ENCODE measurements at regions not wholly inside any gene's neighbourhood (a gene's known extent, or its start where the extent isn't known, plus 50 kb on each side); places are given as distances from the start of the nearest gene placed in this dataset.

DNA sequence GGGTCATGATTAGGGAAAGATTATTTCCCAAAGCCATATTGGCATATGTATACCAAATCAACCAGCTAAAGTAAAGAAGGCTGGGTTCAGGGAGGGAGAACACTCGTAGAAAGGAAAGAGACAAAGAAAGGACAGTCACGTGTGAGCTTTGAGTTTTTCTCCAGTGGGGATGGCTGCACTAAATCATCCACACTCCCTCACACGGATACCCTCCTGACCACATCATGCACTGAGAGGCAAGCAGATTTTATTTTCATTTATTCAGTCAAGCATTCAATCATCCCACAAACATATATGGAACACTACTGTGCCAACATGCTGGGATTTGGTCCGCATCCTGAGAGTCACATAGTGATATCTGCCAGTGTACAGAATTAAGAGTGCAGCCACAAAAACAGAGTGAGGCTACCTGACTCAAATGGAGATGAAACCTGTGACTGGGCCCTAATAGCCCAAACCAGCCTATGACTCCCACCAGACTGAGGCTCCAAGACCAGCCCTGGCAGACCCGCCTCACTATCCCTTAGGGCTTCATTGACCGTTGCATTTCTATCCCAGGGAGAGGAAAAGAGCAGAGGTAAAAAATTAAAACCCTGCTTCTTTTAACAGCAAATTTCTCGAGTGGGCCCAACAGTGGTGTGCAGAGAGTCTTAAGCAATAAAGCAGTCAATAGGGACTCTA lies 155.9 kb downstream of the BARHL2 start:
- H3K27ac Mint-ChIP-seq = no peak overlapping the region
- no peak overlapping the region for H2BK5ac ChIP-seq (ENCODE audit: insufficient read length, low read length)
- H2BK12ac ChIP-seq (ENCODE audit: insufficient read length, low read depth, low read length) = no peak overlapping the region
- H2BK20ac ChIP-seq (ENCODE audit: low read depth, low read length, poor library complexity, severe bottlenecking) = no peak overlapping the region
- no peaks in the 10 kb centered on the region for H3K79me1 ChIP-seq (ENCODE audit: insufficient read depth, low read depth, low read length, poor library complexity, severe bottlenecking)
- TF ChIP-seq, protein P1, sequence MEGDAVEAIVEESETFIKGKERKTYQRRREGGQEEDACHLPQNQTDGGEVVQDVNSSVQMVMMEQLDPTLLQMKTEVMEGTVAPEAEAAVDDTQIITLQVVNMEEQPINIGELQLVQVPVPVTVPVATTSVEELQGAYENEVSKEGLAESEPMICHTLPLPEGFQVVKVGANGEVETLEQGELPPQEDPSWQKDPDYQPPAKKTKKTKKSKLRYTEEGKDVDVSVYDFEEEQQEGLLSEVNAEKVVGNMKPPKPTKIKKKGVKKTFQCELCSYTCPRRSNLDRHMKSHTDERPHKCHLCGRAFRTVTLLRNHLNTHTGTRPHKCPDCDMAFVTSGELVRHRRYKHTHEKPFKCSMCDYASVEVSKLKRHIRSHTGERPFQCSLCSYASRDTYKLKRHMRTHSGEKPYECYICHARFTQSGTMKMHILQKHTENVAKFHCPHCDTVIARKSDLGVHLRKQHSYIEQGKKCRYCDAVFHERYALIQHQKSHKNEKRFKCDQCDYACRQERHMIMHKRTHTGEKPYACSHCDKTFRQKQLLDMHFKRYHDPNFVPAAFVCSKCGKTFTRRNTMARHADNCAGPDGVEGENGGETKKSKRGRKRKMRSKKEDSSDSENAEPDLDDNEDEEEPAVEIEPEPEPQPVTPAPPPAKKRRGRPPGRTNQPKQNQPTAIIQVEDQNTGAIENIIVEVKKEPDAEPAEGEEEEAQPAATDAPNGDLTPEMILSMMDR (conservative IDR thresholded peaks at IDR 0.05) = no peak
- H2BK120ac ChIP-seq (ENCODE audit: low read depth, low read length, poor library complexity, severe bottlenecking) = no peak overlapping the region
- H3K9me3 Mint-ChIP-seq = no peaks in the 10 kb centered on the region; a peak in 1 of 5 replicates
- H3K4me2 ChIP-seq (ENCODE audit: insufficient read depth, insufficient read length, low read length) = peak overlapping the region; percentile 9
- H2AFZ ChIP-seq (ENCODE audit: low read length) = no peak overlapping the region
- no peaks in the 10 kb centered on the region for H3K9me3 ChIP-seq (ENCODE audit: control insufficient read depth, low read depth, low read length)
- H3K27me3 Mint-ChIP-seq (ENCODE audit: low read depth) = peaks cover 86% of the 10 kb centered on the region
- H4K5ac ChIP-seq (ENCODE audit: insufficient read length, low read depth, low read length) = no peak overlapping the region
- no peak overlapping the region for H3K23ac ChIP-seq (ENCODE audit: insufficient read length, low read depth, low read length)
- no peak overlapping the region for H3K27ac ChIP-seq (ENCODE audit: insufficient read length, low read depth, low read length)
- H2BK15ac ChIP-seq (ENCODE audit: low read depth, low read length) = no peak overlapping the region
- H3T11ph ChIP-seq (ENCODE audit: low read length) = no peak overlapping the region
- peak overlapping the region in 1 of 2 experiments; percentile 61; a peak in 1 of 5 replicates for H3K4me3 Mint-ChIP-seq
- no peak overlapping the region for H3K18ac ChIP-seq (ENCODE audit: insufficient read length, low read depth, low read length)
- no peak overlapping the region for H3K4ac ChIP-seq (ENCODE audit: low read depth, low read length)
- peaks cover 52 to 56% of the 10 kb centered on the region in 2 experiments for H3K4me1 Mint-ChIP-seq
- no peaks in the 10 kb centered on the region for H4K20me1 ChIP-seq (ENCODE audit: control insufficient read depth, insufficient read depth, insufficient read length)
- no peak overlapping the region for H4K91ac ChIP-seq (ENCODE audit: insufficient read length, low read depth, low read length)
- no peak overlapping the region for H2AK5ac ChIP-seq (ENCODE audit: insufficient read length, low read length)
- no peak overlapping the region for H4K8ac ChIP-seq (replicated peaks; ENCODE audit: insufficient read length, low read depth, low read length)
- H3K14ac ChIP-seq (ENCODE audit: insufficient read depth, low read length) = no peak overlapping the region
- no peak overlapping the region for H3K56ac ChIP-seq (ENCODE audit: insufficient read length, low read depth, low read length)
- peaks cover 4% of the 10 kb centered on the region; the same call in 1 of the 2 replicates for H3K4me1 ChIP-seq (ENCODE audit: insufficient read depth, low read length)
- peaks cover 18% of the 10 kb centered on the region; the same call in 1 of the 2 replicates for H3K27me3 ChIP-seq (ENCODE audit: insufficient read depth, low read length)
- WGBS (ENCODE audit: extremely low coverage, insufficient read length, low lambda C conversion rate) = no CpG with 5 or more reads among the region's 7 CpGs
- no peaks in the 10 kb centered on the region for H3K36me3 Mint-ChIP-seq (ENCODE audit: insufficient read depth in 1 of 3, low read depth in 3 of 3)
- no peaks in the 10 kb centered on the region for H3K79me2 ChIP-seq (ENCODE audit: insufficient read depth, low read length)
- peak; percentile 32 for DNase-seq
- H3K9ac ChIP-seq (ENCODE audit: extremely low read depth, insufficient read length, low read length) = no peak overlapping the region
- no peaks in the 10 kb centered on the region for H3K23me2 ChIP-seq (ENCODE audit: insufficient read length, low read depth, low read length, poor library complexity, severe bottlenecking)
